NCI-H1105 (cell line): ENCODE measurements at regions not wholly inside any gene's neighbourhood (a gene's known extent, or its start where the extent isn't known, plus 50 kb on each side); places are given as distances from the start of the nearest gene placed in this dataset.
"Not testable (repeated sequence)": the region's sequence is repeated elsewhere in the genome, so short reads cannot be mapped to it uniquely, and the experiment has no call there.

ENCODE experiments used
- DNase-seq: peaks from one replicate; lab custom pipeline; 2025; lab: John Stamatoyannopoulos, UW

DNA sequence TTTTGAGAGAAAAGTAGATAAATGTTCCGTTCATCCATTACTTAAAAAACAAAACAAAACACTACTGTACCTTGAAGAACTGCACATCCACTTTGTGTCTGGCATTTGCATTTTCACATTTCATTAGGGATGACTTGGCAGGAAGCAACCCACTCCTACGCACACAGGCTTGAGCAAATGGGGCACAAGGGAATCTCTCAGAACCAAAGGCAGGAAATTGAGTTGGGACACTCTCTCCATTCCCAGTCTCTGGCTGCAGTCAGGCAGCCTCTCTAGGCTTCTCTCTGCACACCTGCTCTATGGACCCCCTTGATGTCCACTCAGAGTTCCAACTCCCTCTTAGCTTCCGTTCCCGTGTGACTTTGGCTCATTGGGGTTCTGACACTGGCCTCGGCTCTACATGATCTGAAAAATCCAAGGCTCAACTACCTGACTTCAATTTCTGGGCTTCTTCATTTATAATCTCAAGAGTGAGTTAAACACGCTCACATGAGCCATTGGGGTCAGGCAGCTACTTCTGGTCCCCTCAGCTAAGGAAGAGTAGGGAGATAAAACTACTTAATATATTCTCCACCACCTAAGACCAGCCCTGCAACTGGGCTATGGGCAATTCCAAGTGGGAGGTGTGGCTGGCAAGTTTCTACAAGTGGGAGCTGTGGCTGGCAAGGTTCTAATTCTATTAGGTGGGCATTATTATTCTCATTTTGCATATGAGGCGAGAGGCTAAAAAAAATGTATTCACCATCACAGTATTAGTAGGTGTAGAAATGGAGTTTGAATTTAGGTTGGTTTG is 251.9 kb downstream of the SOD2 start:
- no peak for DNase-seq

- DNase-seq = no peak
Measured at GRCh38 chr6:159440349-159440748, 252.7 kb downstream of the SOD2 start.

DNA sequence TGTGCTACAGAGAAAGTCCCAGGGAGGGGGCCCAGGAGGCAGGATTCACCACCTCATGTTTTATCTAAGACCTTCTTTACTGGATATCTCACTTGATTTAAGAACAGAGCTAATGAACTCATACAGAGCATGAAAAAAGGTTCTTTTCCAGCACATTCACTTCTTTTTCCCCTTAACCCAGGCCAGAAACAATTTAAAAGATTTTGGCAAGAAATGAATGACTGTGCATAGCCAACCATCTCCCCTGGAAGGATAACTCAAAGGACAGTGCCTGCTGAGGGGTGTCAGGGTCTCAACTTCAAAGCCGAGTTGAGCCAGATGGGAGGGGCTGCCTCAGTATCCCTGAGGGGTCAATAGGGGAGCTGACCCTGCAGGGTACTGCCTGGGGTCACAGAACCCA is 253.4 kb downstream of the SOD2 start:
- DNase-seq = no peak

DNA sequence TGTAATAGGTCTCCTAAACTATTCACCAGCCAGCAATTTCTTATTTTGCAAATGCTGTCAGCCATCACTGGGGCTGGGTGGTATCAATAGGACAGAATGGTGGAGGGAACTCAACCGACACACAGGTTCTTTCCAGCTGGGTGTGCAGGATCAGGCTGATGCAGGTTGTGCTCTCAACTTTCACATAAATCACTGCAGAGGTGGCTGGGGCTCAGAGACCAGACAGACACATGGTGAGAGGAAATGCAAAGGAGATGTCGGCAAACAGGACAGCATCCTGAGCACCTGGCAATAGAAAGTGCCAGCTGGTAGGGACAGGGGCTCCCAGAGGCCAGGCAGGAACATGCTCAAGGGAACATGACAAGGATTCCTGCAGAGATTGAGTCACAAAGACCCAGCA is 254.9 kb downstream of the SOD2 start:
- no peak for DNase-seq

GRCh38 chr6:159436581-159436980 is 256.5 kb downstream of the SOD2 start:
- no peak for DNase-seq

- DNase-seq = no peak
Measured at GRCh38 chr6:159435701-159436100, 257.3 kb downstream of the SOD2 start.

DNA sequence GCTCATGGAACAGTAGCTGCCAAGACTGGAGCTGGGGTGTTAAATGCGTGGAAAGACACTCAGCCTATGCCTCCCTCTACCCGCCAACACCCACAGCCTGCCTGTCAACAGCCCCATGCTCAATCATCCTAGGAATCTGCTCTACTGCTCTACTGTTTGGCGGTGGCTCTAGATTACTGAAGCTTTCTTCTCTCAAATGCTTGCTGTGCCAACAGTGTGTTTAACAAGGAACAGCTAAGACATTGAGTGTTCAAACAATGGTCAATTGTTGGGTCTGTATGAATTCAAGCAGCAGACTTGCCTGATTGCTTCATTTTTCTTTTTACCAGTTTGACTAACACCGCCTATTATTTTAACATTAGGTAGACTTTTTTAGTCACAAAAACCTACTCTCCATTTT is 258.6 kb downstream of the SOD2 start:
- no peak for DNase-seq

GRCh38 chr6:159433550-159433949 is 259.5 kb downstream of the SOD2 start:
- no peak for DNase-seq

DNA sequence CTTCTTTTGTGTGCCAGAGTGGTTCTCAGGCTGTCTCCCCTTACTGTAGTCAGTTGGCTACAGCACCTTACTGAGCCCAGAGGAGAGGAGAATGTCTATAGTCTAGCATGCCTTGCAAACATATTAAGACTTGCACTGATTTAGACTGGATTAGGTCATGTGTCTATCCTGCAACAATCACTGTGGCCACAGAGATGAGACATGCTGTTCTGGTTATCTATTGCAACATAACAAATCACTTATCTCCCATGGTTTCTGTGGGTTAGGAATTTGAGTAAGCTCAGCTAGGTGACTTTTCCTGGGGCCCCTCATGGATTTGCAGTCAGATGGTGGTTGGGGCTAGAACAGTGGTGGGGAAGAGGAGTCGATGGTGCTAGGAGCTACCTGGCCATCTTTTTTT is 261.3 kb downstream of the SOD2 start:
- DNase-seq = no peak

DNA sequence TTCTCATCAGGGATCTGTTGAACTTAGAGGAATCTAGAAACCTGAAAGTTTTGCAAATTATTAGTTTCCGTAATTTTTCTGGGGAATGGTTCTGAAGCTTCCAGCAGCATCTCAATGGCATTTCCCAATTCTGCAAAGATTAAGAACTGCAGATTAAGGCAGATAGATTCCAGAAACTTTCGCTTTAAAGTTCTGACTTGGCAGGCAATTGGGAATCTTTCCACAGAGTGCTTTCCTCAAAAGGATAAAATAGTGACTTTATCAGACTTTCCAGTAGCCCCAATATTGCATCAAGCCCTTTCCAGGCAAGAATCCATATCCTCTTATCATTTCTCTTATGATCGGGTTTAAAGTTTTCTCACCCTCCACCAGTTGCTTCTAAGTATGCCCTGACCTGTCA is 261.1 kb downstream of the FNDC1 start:
- DNase-seq = no peak

DNA sequence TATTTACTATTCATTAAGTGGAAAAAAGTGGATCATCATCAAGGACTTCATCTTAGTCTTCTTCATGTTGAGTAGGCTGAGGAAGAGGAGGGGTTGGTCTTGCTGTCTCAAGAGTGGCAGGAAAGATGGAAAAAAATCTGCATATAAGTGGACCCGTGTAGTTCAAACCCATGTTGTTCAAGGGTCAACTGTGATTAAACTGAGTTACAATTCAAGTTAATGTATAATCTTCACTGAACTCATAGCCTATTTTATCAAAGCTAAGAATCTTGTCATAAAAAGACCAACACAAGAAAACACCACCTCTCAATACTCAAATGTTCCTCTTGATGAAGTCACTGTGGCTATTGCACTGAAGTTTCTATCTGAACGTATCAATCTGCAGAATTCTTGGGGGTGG is 260.2 kb downstream of the FNDC1 start:
- no peak for DNase-seq

GRCh38 chr6:159427771-159428170 is 258.6 kb downstream of the FNDC1 start:
- no peak for DNase-seq

GRCh38 chr6:159427335-159427734 is 258.1 kb downstream of the FNDC1 start:
- DNase-seq = no peak

- DNase-seq = no peak
Measured at GRCh38 chr6:159425421-159425820, 256.2 kb downstream of the FNDC1 start.

DNA sequence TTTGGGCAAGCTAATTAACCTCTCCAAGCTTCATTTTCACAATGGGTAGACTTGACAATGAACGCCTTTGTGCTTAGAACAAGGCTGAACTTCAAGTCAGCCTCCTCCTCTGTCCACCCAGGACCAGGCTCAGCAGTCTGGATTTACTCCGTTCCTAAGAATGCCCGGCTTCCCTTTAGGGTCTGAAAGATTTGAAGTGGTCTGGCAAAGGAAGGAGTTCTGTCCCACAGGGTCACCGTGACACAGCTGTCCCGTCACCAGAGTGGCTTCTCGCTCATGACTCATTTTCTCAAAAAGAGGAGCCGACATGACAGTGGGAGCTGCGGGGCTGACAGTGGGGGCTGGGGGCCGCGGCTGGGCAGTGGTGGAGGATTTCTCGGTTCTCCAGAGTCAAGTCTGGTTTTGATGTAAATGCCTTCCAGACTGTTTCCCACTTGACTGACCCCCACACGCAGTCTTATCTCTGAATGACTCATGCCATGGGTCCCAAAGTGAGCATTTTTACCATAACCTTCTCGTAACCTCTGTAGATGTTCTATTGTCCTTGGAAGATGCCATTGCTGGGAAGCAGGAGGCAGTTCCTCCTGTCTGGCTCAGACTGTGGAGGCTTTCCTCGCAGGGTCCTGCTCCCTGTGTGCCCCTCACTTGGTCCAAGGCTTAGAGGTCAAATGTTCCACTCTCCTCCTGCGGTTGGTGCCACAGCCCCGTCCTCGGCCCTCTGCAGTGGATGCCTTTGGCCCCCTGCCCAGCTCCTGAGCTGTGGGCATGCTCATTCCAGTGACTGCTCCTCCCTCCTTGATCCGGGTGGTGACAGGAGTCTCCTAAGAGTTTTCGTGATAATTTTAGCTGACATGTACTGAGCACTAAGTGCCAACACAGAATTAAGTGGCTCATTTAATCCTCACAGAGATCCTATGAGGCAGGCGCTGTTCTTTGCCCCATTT is 253.1 kb downstream of the FNDC1 start:
- DNase-seq = no peak

GRCh38 chr6:159421586-159421985 is 252.4 kb downstream of the FNDC1 start:
- no peak for DNase-seq

DNA sequence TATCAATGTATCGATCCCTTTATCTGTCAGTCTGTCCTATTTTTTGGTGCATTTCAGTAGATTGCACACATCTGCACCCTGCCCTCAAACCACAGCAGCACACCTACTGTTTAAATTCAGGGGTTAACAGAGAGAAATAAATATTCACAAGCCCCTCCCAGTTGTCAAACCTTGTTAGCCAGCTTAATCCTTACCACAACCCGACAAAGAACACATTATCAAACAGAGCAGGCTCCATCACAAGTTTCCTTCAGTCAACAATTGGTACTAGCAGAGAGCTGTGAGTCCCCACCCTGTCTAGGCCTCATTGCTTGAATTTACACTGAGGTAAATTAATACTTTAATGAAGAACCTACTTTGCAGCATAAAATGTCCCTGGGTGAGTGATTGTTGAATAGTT is 249.8 kb downstream of the FNDC1 start:
- DNase-seq = no peak

GRCh38 chr6:159416891-159417560 is 247.8 kb downstream of the FNDC1 start:
- DNase-seq = no peak

GRCh38 chr6:159415540-159415939 is 246.3 kb downstream of the FNDC1 start:
- DNase-seq = no peak

DNA sequence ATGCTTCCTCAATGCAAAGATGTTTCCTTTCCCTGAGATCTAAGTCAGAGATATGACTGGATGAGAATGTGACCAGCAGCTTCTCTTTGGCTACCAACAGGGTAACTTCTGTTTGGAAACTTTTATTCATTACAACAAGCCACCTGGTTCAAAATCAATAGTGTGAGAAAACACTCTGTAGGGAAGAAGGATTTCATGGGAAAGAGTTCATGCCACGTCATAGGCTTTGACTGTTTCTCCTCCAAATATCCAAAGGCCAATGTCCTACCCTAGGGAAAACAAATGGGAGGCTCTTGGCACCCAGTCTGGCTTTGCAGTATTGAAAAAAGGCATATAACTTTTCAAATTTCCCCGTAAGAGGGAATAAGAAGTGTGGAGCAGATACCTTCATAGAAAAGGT is 245.5 kb downstream of the FNDC1 start:
- no peak for DNase-seq

DNA sequence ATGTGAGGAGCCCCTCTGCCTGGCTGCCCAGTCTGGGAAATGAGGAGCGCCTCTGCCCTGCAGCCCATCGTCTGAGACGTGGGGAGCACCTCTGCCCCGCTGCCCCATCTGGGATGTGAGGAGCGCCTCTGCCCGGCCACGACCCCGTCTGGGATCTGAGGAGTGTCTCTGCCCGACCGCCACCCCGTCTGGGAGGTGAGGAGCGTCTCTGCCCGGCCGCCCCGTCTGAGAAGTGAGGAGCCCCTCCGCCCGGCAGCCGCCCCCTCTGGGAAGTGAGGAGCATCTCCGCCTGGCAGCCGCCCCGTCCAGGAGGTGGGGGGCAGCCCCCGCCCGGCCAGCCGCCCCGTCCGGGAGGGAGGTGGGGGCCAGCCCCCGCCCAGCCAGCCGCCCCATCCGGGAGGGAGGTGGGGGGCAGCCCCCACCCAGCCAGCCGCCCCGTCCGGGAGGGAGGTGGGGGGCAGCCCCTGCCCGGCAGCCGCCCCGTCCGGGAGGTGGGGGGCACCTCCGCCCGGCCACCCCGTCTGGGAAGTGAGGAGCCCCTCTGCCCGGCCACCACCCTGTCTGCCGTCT is 238.1 kb downstream of the FNDC1 start:
- DNase-seq = not testable (repeated sequence)

DNA sequence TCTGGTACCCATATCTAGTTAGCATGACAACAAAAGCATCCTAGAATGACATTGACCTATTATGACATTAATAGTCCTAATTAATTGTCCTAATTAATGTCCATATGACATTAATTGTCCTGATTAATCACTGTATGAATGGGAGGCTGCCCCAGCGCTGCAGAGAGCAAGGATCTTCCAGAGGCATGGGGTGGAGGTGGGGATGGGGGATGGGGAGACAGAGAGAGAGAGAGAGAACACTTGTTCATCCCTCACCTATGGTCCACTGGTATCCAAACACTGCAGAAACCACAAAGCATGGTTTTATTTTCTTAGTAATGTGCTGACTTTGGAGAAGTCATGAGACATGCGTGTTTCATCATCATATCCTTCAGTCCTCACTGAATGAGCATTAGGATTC is 235.1 kb downstream of the FNDC1 start:
- no peak for DNase-seq
